Ecto neural progenitor cell (in vitro differentiated cells): ENCODE measurements at regions not wholly inside any gene's neighbourhood (a gene's known extent, or its start where the extent isn't known, plus 50 kb on each side); places are given as distances from the start of the nearest gene placed in this dataset.

Source experiments
- DNase-seq: peaks from one replicate; pipeline ENCODE4 v3.0.0-alpha.2; 2018; ENCODE audit warnings: low spot score

DNA sequence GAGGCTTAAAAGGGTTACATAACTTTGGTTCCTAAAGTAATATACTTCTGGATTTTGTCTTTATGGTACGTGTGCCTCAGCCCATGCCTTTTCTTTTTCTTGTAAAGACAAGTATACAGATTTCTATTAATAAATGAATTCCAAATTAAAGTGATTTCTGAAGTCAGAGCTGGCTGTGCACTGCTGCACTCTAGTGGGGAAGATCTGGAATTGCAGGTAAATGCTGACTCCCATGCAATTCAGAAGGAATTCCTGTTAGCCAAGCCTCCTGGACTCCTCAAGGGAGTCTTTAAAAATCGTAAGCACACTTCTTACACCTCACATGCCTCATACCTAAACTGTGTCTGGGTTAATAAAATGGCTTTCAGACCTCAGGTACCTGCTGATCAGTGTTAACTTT, 118.4 kb upstream of the SLC7A1 start:
- no peak for DNase-seq

- DNase-seq = no peak
These were observed 116.3 kb upstream of the SLC7A1 start for GRCh38 chr13:29711776-29712175.

DNA sequence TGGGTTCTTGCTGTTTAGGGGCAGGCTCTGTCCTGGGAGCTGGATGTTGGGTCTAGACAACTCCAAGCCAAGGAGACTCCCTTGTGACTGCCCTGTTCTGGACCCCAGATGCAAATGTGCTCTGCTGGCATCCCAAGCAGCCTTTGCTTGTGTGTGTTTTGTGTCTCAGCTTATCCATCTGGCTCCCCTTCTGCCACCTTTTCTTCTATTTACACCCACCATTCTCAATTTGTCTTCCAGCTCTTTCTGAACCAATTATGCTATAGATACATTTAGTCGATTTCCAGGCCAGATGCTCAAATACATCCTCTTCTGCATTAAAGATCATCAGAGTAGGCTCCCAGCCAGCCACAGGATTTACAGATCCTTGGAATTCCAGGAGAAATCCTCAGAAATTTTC, 115.0 kb upstream of the SLC7A1 start:
- DNase-seq = no peak

GRCh38 chr13:29709407-29710069, 114.0 kb upstream of the SLC7A1 start:
- no peak for DNase-seq

DNA sequence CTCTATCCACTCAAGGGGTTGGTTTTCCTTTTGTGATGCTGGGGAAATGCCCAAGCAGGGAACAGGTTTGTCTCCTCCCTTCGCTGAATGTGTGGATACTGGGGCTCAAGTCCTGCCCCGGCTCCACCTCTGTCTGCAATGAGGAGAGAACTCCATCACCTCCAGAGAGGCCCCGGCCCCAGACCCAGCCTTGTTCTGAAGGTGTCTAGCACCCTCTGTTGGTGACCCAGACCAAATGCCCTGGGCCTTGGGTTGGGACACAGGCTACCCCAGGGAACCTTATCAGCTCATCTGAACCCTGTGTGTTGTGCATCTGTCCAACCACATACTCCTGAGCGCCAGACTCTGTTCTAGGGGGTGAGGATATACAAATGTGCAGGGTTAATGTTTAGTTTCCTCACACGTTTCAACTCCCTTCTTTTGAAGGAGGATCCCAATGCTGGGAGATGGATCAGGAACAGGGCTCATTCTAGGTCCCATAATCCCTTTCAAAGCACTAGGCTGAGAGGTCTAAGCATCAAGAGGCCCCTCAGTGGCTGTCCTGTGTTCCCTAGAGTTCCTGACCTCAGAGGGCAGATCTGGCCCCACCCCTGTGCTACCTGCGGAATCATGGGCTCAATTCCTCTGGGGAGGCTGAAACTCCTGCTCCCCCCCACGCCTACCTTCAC, 112.5 kb upstream of the SLC7A1 start:
- DNase-seq = peak; percentile 67

- no peak for DNase-seq
These were observed 111.4 kb upstream of the SLC7A1 start for GRCh38 chr13:29706923-29707322.

DNA sequence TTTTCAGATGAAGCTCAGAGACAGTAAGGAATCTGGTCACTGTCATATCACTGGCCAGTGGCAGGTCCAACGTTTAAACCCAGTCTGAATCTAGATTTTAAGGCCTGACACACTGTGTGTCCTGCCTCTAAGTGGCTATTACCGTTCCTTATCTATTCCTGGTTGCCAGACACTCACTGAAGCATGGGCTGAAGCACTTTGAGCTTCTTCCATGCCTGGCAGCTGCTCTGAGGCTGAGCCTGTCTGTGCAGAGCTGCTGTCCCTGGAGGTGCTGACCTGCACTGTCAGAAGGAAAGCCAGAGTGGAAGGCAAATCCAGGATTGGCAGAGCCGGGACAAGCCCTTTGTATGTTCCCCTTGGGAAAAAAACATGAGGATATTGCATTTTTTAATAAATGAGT, 109.2 kb upstream of the SLC7A1 start:
- DNase-seq = no peak

DNA sequence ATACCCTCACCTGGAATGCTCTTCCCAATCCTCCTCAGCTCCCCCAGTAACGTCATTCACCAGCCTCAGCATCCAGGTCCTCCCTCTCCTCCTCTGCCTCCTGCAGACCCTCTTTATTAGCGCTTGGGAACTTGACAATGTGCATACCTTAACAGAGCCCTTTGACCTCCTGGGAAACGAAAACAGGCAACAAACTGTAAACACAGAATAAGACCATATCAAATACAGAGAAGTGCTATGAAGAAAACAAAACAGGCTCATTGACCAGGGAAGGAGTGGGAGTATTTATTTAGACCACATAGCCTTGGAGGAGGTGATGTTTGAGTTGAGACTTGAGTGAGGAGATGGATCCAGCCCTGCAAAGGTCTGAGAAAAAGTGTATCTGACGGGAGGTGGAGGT, 107.9 kb upstream of the SLC7A1 start:
- DNase-seq = no peak

DNA sequence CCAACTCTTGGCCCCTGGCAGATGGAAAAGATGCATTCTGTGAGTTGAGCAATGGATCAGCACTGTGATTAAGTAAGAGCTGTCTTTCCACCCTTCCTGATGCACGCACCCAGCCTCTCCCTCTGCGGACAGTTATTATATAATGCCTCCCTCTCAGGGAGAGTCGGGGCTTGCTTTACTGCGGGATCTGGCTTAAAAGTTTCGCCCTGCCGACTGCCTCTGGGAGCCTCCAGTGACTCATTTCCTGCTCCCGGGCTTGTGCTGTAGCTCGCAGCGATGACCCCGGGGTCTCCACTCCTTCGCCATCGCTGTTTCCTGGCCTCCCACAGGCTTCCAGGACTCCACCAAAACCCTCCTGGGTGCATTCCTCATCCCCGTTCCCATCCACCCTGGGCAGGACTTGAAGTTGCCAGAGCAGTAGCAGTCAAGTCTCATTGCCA, 107.4 kb upstream of the SLC7A1 start:
- no peak for DNase-seq

DNA sequence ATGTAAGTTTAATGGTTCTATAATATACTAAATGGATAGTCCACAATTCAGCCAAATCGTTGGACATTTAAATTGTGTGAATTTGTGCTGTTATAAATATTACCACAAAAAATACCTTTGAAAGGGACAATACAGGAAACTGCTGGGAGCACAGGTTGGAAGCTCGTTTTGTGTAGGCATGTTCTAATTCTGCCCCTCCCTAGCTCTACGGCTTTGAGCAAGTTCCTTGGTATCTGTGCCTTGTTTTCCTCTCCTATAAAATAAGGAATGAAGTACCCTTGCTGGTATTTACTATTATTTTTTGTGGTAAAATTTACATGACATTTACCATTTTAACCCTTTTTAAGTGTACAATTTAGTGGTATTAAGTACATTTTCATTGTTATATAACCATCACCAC, 102.6 kb upstream of the SLC7A1 start:
- DNase-seq = no peak

DNA sequence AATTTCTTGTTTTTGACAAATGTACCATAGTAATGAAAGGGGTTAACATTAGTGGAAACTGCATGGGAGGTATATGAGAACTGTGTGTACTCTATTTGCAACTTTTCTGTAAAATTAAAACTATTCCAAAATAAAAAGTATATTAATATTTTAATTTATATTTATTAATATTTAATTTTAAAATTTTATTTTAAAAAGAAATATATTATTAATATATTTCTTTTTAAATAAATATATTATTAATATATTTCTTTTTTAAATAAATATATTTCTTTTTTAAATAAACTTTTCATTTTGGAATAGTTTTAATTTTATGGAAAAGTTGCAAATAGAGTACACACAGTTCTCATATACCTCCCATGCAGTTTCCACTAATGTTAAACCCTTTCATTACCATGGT, 101.1 kb upstream of the SLC7A1 start:
- DNase-seq = no peak

- DNase-seq = no peak
These were observed 97.9 kb upstream of the SLC7A1 start for GRCh38 chr13:29693275-29693945.

DNA sequence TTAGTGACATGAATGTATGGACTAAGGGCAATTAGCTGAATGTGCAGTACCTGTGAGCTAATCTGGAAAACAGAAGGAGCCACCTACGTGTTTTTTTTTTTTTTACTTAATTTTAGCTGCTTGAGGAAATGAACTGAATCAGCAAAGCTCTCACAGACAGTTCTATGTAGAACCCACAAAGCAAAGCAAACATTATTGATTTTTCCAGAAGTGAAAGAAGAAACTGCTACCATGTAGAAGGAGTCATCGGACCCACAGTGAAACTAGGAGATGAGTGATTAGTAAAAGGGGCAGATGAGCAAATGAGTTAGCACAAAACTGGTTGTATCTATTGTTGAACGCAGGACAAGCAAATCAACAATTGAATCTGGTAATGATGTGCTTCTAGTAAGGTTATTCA, 94.1 kb upstream of the SLC7A1 start:
- no peak for DNase-seq

GRCh38 chr13:29688193-29688592, 92.7 kb upstream of the SLC7A1 start:
- no peak for DNase-seq

GRCh38 chr13:29684441-29684840, 89.0 kb upstream of the SLC7A1 start:
- DNase-seq = no peak

- no peak for DNase-seq
These were observed 87.6 kb upstream of the SLC7A1 start for GRCh38 chr13:29683041-29683440.

GRCh38 chr13:29681864-29682263, 86.4 kb upstream of the SLC7A1 start:
- no peak for DNase-seq

DNA sequence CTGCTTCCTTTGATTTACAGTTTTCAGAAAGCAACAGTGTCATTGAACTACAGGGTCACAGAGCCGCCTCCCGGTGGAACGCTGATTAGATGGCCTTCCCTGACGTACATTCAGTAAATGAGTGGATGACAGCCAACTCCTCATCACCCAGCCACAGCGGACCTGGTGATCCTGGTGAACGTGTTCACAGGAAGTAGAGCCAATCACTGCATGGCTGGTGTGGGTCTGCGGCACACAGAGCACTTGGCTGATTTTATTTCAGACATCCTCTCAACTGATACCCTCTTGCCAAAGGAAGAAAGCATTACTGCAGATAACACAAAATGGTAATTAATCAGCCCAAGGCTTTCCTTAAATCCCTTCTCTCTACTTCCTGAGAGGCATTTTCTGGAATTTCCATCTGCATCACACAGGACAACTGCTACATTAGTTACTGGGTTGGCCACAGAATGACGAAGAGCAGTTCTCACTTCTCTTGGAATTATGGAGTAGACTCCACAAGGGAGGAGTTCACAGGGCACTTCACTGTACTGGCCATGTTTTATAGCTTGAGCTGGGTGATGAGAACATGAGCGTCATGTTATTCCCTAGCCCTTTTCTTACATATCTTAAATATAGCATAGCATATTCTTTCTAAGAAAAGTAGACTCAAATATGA, 84.0 kb upstream of the SLC7A1 start:
- DNase-seq = no peak

DNA sequence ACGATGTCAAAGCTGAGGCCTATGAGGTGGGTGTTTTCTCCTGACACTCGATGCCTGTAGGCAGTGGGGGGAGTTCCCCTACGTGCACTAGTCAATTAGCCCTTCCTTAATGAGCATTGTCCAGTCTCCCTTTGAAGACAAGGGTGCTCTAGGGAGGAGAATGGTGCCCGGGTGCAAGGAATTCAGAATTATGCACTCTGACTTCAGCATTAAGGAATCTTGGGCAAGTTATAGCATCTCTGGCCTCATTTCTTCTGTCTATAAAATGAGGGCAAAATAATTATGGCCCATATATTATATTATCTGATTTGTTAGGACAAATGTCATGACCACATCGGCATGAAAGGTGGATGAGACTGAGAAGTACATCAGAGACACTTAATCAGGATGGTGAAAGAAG, 82.1 kb upstream of the SLC7A1 start:
- DNase-seq = no peak

DNA sequence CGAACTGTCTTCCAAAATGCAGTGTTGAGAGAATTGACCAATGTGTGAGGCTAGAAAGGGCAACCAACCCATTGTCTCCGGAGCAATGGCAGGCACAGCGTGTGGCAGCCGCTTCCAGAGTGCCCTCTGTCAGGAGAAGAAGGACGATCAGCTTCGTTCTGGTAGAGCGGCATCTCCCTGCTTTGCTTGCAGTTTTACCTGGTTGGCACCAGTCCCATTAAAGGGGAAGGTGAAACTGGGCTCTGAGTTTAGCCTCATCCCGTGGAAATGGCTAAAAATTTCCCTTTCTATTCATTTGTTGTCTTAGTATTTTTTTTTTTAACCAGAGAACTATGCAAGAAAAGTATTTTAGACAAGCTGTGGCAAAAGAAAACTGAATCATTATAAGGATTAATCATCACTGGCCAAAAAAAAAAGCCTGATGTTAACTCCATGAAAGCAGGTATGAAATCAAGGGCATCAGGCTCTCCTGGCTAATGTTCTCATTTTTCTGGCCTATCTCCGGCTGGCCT, 81.5 kb upstream of the SLC7A1 start:
- no peak for DNase-seq

GRCh38 chr13:29676535-29676934, 81.0 kb upstream of the SLC7A1 start:
- no peak for DNase-seq

DNA sequence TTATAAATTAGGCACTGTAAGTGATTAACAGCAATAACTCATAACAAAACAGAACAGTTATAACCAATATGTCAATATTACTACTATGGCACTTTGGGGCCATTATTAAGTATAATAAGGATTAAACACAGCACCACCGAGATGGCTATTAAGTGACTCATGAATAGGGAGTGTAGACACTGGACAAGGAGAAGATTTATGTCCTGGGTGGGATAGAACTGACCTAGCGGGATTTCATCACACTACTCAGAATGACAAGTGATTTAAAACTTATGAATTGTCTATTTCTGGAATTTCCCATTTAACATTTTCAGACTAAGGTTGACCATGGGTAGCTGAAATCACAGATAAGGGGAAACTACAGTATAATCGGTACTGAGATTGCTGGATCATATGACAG, 79.0 kb upstream of the SLC7A1 start:
- DNase-seq = no peak

DNA sequence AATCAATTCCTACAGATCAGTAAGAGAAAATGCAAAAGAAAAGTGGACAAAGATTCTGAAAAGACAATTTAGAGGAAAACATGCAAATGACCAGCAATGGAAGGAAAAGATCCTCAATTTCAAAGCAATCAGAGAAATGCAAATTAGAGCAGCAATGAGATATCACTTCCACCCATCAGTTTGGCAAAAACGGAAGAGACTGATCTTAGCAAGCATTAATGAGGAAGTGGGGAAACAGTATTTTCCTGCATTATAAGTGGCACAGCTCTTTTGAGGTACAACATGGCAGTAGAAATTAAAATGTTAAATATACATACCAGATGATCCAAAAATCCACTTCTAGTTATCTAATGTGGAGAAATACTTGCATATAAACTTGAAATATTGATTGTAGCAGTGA, 69.1 kb upstream of the SLC7A1 start:
- no peak for DNase-seq
